ENCODE measurements at regions not wholly inside any gene's neighbourhood (a gene's known extent, or its start where the extent isn't known, plus 50 kb on each side); places are given as distances from the start of the nearest gene placed in this dataset.
"Not testable (repeated sequence)": the region's sequence is repeated elsewhere in the genome, so short reads cannot be mapped to it uniquely, and the experiment has no call there.

- peak in 1 of 2 experiments; percentile 25 for DNase-seq
These were observed 57.1 kb downstream of the ADCYAP1 start for GRCh38 chr18:961644-962355.

- no peak for DNase-seq
These were observed 58.6 kb downstream of the ADCYAP1 start for GRCh38 chr18:963276-963675.

GRCh38 chr18:965921-966758 is 61.5 kb downstream of the ADCYAP1 start:
- DNase-seq = no peak

- no peak for DNase-seq
These were observed 62.3 kb downstream of the ADCYAP1 start for GRCh38 chr18:966759-967576.

GRCh38 chr18:968910-969309 is 64.2 kb downstream of the ADCYAP1 start:
- not testable (repeated sequence) for DNase-seq

GRCh38 chr18:969311-969710 is 64.6 kb downstream of the ADCYAP1 start:
- not testable (repeated sequence) for DNase-seq

- not testable (repeated sequence) for DNase-seq
These were observed 69.9 kb downstream of the ADCYAP1 start for GRCh38 chr18:974606-975005.

GRCh38 chr18:976393-977128 is 71.9 kb downstream of the ADCYAP1 start:
- peak in 1 of 2 experiments; percentile 1 for DNase-seq

GRCh38 chr18:977327-977726 is 72.7 kb downstream of the ADCYAP1 start:
- not testable (repeated sequence) for DNase-seq

- not testable (repeated sequence) for DNase-seq
These were observed 73.1 kb downstream of the ADCYAP1 start for GRCh38 chr18:977732-978131.

GRCh38 chr18:980586-980985 is 75.9 kb downstream of the ADCYAP1 start:
- DNase-seq = no peak

GRCh38 chr18:984004-984403 is 79.3 kb downstream of the ADCYAP1 start:
- DNase-seq = no peak

- DNase-seq = peak; percentile 78 to 81
These were observed 80.6 kb downstream of the ADCYAP1 start for GRCh38 chr18:985212-985661.

GRCh38 chr18:986051-986450 is 81.4 kb downstream of the ADCYAP1 start:
- peak in 1 of 2 experiments; percentile 1 for DNase-seq

- DNase-seq = no peak
These were observed 81.9 kb downstream of the ADCYAP1 start for GRCh38 chr18:986552-986951.

- no peak for DNase-seq
These were observed 82.9 kb downstream of the ADCYAP1 start for GRCh38 chr18:987325-988186.

GRCh38 chr18:989425-989824 is 84.8 kb downstream of the ADCYAP1 start:
- DNase-seq = no peak

- no peak for DNase-seq
These were observed 85.5 kb downstream of the ADCYAP1 start for GRCh38 chr18:990197-990596.

- no peak for DNase-seq
These were observed 86.8 kb downstream of the ADCYAP1 start for GRCh38 chr18:991441-991840.

GRCh38 chr18:993560-993959 is 88.9 kb downstream of the ADCYAP1 start:
- DNase-seq = no peak

GRCh38 chr18:995629-996028 is 91.0 kb downstream of the ADCYAP1 start:
- DNase-seq = no peak

Data from NCI-H526 (cell line).